Cardiac septum (tissue), 1 donor: ENCODE measurements at regions not wholly inside any gene's neighbourhood (a gene's known extent, or its start where the extent isn't known, plus 50 kb on each side); places are given as distances from the start of the nearest gene placed in this dataset.

Experiments
- DNase-seq: peaks from one replicate; pipeline ENCODE4 v3.0.0-alpha.2; 2020; ENCODE audit warnings: low spot score
- intact Hi-C: fragments of 100-400 bp; cut with DNase I; formaldehyde crosslinking; loops from one replicate; pipeline ENCODE4 v1.14.0; 2022
- donor health status: DM: no; HTN: no; CAD: no.

DNA sequence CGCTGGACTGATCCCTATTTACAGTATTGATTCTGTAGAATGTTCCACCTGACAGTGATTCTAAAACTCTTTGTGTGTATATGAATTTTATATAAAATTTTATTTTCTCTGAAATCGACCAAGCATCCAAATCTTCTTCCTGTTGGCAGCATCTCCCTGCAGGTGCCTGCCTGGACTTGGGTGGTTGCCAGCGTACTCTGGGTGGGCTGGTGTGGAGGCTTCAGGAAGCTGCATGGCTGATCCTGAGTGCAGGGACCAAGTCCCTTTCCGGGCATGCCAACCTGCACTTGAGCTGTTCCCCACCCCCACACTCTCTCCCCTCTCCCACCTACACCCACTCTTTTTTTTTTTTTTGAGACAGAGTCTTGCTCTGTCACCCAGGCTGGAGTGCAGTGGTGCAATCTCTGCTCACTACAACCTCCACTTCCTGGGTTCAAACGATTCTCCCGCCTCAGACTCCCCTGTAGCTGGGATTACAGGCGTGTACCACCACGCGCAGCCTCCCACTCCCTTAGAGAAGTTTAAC, 53.2 kb upstream of the ALKAL2 start:
- intact Hi-C loops, result no loop called here
- DNase-seq, result no peak
